Liver (tissue), 8 donors: ENCODE measurements at regions not wholly inside any gene's neighbourhood (a gene's known extent, or its start where the extent isn't known, plus 50 kb on each side); places are given as distances from the start of the nearest gene placed in this dataset.

Experiments used
- DNase-seq: peaks from one replicate; pipeline ENCODE4 v3.0.0-alpha.2; 2017; ENCODE audit warnings: low spot score
- H3K27ac ChIP-seq, 2 donors: one replicate each; pipeline ENCODE4 v1.7.0; 2013; ENCODE audit warnings: inconsistent platforms in 2 of 2, low read length in 2 of 2, control low read depth in 1 of 2, low read depth in 1 of 2, mild to moderate bottlenecking in 1 of 2
- H3K27me3 ChIP-seq, 4 donors: one replicate each; pipeline versions ENCODE4 v1.6.1 to v1.7.0; 2013; ENCODE audit warnings: low read length in 3 of 4, inconsistent platforms in 1 of 4, mild to moderate bottlenecking in 1 of 4, moderate library complexity in 1 of 4; ENCODE audit not compliant: control insufficient read depth in 4 of 4, insufficient read depth in 4 of 4
- H3K36me3 ChIP-seq, 4 donors: one replicate each; pipeline versions ENCODE4 v1.6.1 to v1.7.0; 2013; ENCODE audit warnings: low read length in 3 of 4, mild to moderate bottlenecking in 3 of 4, low read depth in 1 of 4, moderate library complexity in 1 of 4; ENCODE audit not compliant: control insufficient read depth in 4 of 4, insufficient read depth in 3 of 4
- H3K4me1 ChIP-seq, 4 donors: one replicate each; pipeline versions ENCODE4 v1.6.1 to v1.7.0; 2013; ENCODE audit warnings: low read length in 3 of 4, mild to moderate bottlenecking in 3 of 4, moderate library complexity in 1 of 4; ENCODE audit not compliant: control insufficient read depth in 4 of 4, insufficient read depth in 4 of 4
- H3K4me3 ChIP-seq, 3 donors: one replicate each; pipeline versions ENCODE4 v1.6.1 to v1.7.0; 2013; ENCODE audit warnings: low read length in 3 of 3, control low read depth in 1 of 3, low read depth in 1 of 3, mild to moderate bottlenecking in 1 of 3
- H3K9ac ChIP-seq, 2 donors: one replicate each; pipeline ENCODE4 v1.7.0; 2013; ENCODE audit warnings: low read length in 2 of 2, mild to moderate bottlenecking in 2 of 2, moderate library complexity in 2 of 2, control low read depth in 1 of 2, low read depth in 1 of 2
- H3K9me3 ChIP-seq, 4 donors: one replicate each; pipeline versions ENCODE4 v1.6.1 to v1.7.0; 2013; ENCODE audit warnings: low read length in 3 of 4; ENCODE audit not compliant: control insufficient read depth in 4 of 4
- CTCF ChIP-seq: fragments of 150-350 bp; IDR thresholded peaks from 2 replicates; pipeline ENCODE4 v1.5.1; 2017; ENCODE audit warnings: improper control_type of control experiment, low read depth, low read length; ENCODE audit not compliant: missing input control
- EGR1 ChIP-seq, 2 donors: IDR thresholded peaks; 2 replicates each; pipeline ENCODE4 v1.6.1; 2016 to 2018; ENCODE audit warnings: antibody characterized with exemption in 2 of 2, low read depth in 2 of 2
- FOXA1 ChIP-seq: IDR thresholded peaks from 2 replicates; pipeline ENCODE4 v1.6.1; 2016; ENCODE audit warnings: antibody characterized with exemption
- FOXA2 ChIP-seq: IDR thresholded peaks from 2 replicates; pipeline ENCODE4 v1.6.1; 2016; ENCODE audit warnings: antibody characterized with exemption
- GABPA ChIP-seq, 2 donors: IDR thresholded peaks in 1 of 2; conservative IDR thresholded peaks in 1 of 2; 2 replicates each; pipeline ENCODE4 v1.6.1; 2016; ENCODE audit warnings: antibody characterized with exemption in 2 of 2, mild to moderate bottlenecking in 1 of 2, moderate library complexity in 1 of 2
- HNF4A ChIP-seq, 2 donors: conservative IDR thresholded peaks; 2 replicates each; pipeline ENCODE4 v1.6.1; 2016; ENCODE audit warnings: antibody characterized with exemption in 2 of 2, mild to moderate bottlenecking in 2 of 2
- JUND ChIP-seq, 2 donors: IDR thresholded peaks; 2 replicates each; pipeline ENCODE4 v1.6.1; 2016; ENCODE audit warnings: antibody characterized with exemption in 2 of 2
- NR2F2 ChIP-seq: IDR thresholded peaks from 2 replicates; pipeline ENCODE4 v1.6.1; 2016; ENCODE audit warnings: antibody characterized with exemption
- RAD21 ChIP-seq, 2 donors: IDR thresholded peaks; 2 replicates each; pipeline ENCODE4 v1.6.1; 2016; ENCODE audit warnings: antibody characterized with exemption in 2 of 2, mild to moderate bottlenecking in 2 of 2
- REST ChIP-seq: IDR thresholded peaks from 2 replicates; pipeline ENCODE4 v1.6.1; 2016; ENCODE audit warnings: antibody characterized with exemption, mild to moderate bottlenecking
- RXRA ChIP-seq, 2 donors: IDR thresholded peaks; 2 replicates each; pipeline ENCODE4 v1.6.1; 2017 to 2018; ENCODE audit warnings: antibody characterized with exemption in 2 of 2, mild to moderate bottlenecking in 1 of 2
- SP1 ChIP-seq: IDR thresholded peaks from 2 replicates; pipeline ENCODE4 v1.6.1; 2018; ENCODE audit warnings: antibody characterized with exemption, mild to moderate bottlenecking
- TAF1 ChIP-seq: conservative IDR thresholded peaks from 2 replicates; pipeline ENCODE4 v1.6.1; 2016; ENCODE audit warnings: antibody characterized with exemption, mild to moderate bottlenecking
- YY1 ChIP-seq: IDR thresholded peaks from 2 replicates; pipeline ENCODE4 v1.6.1; 2016; ENCODE audit warnings: antibody characterized with exemption, mild to moderate bottlenecking
- ZBTB33 ChIP-seq: IDR thresholded peaks from 2 replicates; pipeline ENCODE4 v1.6.1; 2016; ENCODE audit warnings: antibody characterized with exemption
- WGBS: extraction: QIAGEN DNeasy Blood & Tissue Kit; methylation state at CpG from one replicate; pipeline ENCODE4 v1.1.7; 2013; 5-methylcytosine and 5-hydroxymethylcytosine counted together
- donor health status: healthy.
- donor health status: healthy.
- donor health status: healthy.
- donor health status: healthy.
- donor health status: healthy.

GRCh38 chr2:76448956-76449355 is 738.2 kb upstream of the GCFC2 start:
- no peak overlapping the region for H3K9ac ChIP-seq
- no peak overlapping the region for H3K27ac ChIP-seq
- TF ChIP-seq SP1 (no peak), RXRA (IDR thresholded peaks at IDR 0.05) (no peak), REST (no peak), NR2F2 (no peak), JUND (IDR thresholded peaks at IDR 0.05) (no peak), EGR1 (IDR thresholded peaks at IDR 0.05; ENCODE audit: low read depth in 2 of 2) (no peak), CTCF (no peak), FOXA2 (no peak), TAF1 (no peak), HNF4A (conservative IDR thresholded peaks at IDR 0.05) (no peak), ZBTB33 (no peak), GABPA (IDR thresholded peaks at IDR 0.05 in 1 of 2, conservative IDR thresholded peaks at IDR 0.05 in 1 of 2) (no peak), RAD21 (IDR thresholded peaks at IDR 0.05) (no peak)
- H3K27me3 ChIP-seq = no peaks in the 10 kb centered on the region
- 95% methylated on average over 1 of the region's 1 CpG for WGBS
- no peaks in the 10 kb centered on the region for H3K36me3 ChIP-seq
- no peak for DNase-seq
- no peaks in the 10 kb centered on the region for H3K9me3 ChIP-seq
- H3K4me1 ChIP-seq = no peaks in the 10 kb centered on the region
- H3K4me3 ChIP-seq = no peak overlapping the region

- no peak overlapping the region for H3K9ac ChIP-seq
- DNase-seq = no peak
- no peaks in the 10 kb centered on the region for H3K9me3 ChIP-seq
- no peaks in the 10 kb centered on the region for H3K27me3 ChIP-seq
- WGBS = 65% methylated on average over 3 of the region's 3 CpGs
- no peak for TF ChIP-seq SP1
- no peak for TF ChIP-seq YY1
- no peak for TF ChIP-seq FOXA1
- no peak for TF ChIP-seq NR2F2
- no peak overlapping the region for H3K27ac ChIP-seq
- H3K36me3 ChIP-seq = no peaks in the 10 kb centered on the region
- no peak overlapping the region for H3K4me3 ChIP-seq
- H3K4me1 ChIP-seq = no peaks in the 10 kb centered on the region
Measured at GRCh38 chr2:76447294-76447693, 736.6 kb upstream of the GCFC2 start.
